ENCODE measurements at regions not wholly inside any gene's neighbourhood (a gene's known extent, or its start where the extent isn't known, plus 50 kb on each side); places are given as distances from the start of the nearest gene placed in this dataset.
"Not testable (repeated sequence)": the region's sequence is repeated elsewhere in the genome, so short reads cannot be mapped to it uniquely, and the experiment has no call there.

- not testable (repeated sequence) for ATAC-seq (replicated peaks in 6 of 8); H3K4me1 ChIP-seq (replicated peaks in 1 of 2); H3K4me3 ChIP-seq; H3K27ac ChIP-seq
- in situ Hi-C loops (cut with MboI; ENCODE audit: low pct_unique_long_range_greater_than_20kb in 2 of 9, low sequenced_read_pairs in 9 of 9, unreplicated experiment in 9 of 9), result loop anchor here in 1 of 9 experiments (25.0 kb wide), 1 partner anchor 313 kb away; the partner anchor contains the start of gene NRP1
- 67 to 100% (median 89%) methylated on average over 1 to 2 of the region's 2 CpGs; no CpG with 5 or more reads in 3 of the 10 experiments for WGBS, 10 experiments
Observed at GRCh38 chr10:33650131-33650530, 315.7 kb upstream of the NRP1 start.

GRCh38 chr10:33643042-33643441, 308.6 kb upstream of the NRP1 start:
- no peaks in the 10 kb centered on the region for H3K4me1 ChIP-seq (replicated peaks in 1 of 2)
- in situ Hi-C loops (cut with MboI; ENCODE audit: low pct_unique_long_range_greater_than_20kb in 2 of 9, low sequenced_read_pairs in 9 of 9, unreplicated experiment in 9 of 9), result no loop called here
- no peak for ATAC-seq (replicated peaks in 6 of 8)
- H3K4me3 ChIP-seq, result no peak overlapping the region
- no peak overlapping the region for H3K27ac ChIP-seq

- Histone ChIP-seq H3K4me1 (replicated peaks in 1 of 2) (no peaks in the 10 kb centered on the region), H3K4me3 (no peak overlapping the region), H3K27ac (no peak overlapping the region)
- no peak for ATAC-seq (replicated peaks in 6 of 8)
- WGBS, 10 experiments, result 0 to 100% (median 78%) methylated on average over 1 to 3 of the region's 3 CpGs; no CpG with 5 or more reads in 3 of the 10 experiments
- in situ Hi-C loops (cut with MboI; ENCODE audit: low pct_unique_long_range_greater_than_20kb in 2 of 9, low sequenced_read_pairs in 9 of 9, unreplicated experiment in 9 of 9), result no loop called here
Observed at GRCh38 chr10:33638891-33639290, 304.4 kb upstream of the NRP1 start.

- in situ Hi-C loops (cut with MboI; ENCODE audit: low pct_unique_long_range_greater_than_20kb in 2 of 9, low sequenced_read_pairs in 9 of 9, unreplicated experiment in 9 of 9), result no loop called here
- WGBS, 10 experiments, result 68 to 87% (median 80%) methylated on average over 2 to 3 of the region's 3 CpGs; no CpG with 5 or more reads in 1 of the 10 experiments
- H3K27ac ChIP-seq, result no peak overlapping the region
Observed at GRCh38 chr10:33638374-33638773, 303.9 kb upstream of the NRP1 start.

GRCh38 chr10:33635967-33636515, 301.6 kb upstream of the NRP1 start:
- in situ Hi-C loops (cut with MboI; ENCODE audit: low pct_unique_long_range_greater_than_20kb in 2 of 9, low sequenced_read_pairs in 9 of 9, unreplicated experiment in 9 of 9), result no loop called here
- no peaks in the 10 kb centered on the region for H3K4me1 ChIP-seq (replicated peaks in 1 of 2)
- no peak overlapping the region for H3K4me3 ChIP-seq
- WGBS, 10 experiments, result 10 to 100% (median 76%) methylated on average over 2 to 6 of the region's 6 CpGs
- ATAC-seq (replicated peaks in 6 of 8), result no peak
- no peak overlapping the region for H3K27ac ChIP-seq

More at GRCh38 chr10:33638374-33638773, 303.9 kb upstream of the NRP1 start:
- Histone ChIP-seq H3K4me1 (replicated peaks in 1 of 2) (no peaks in the 10 kb centered on the region), H3K4me3 (no peak overlapping the region)
- ATAC-seq (replicated peaks in 6 of 8), result no peak

GRCh38 chr10:33632432-33632831, 298.0 kb upstream of the NRP1 start:
- Histone ChIP-seq H3K4me3 (no peak overlapping the region), H3K4me1 (replicated peaks in 1 of 2) (peaks cover 0 to 6% of the 10 kb centered on the region in 2 donors), H3K27ac (no peak overlapping the region)
- in situ Hi-C loops (cut with MboI; ENCODE audit: low pct_unique_long_range_greater_than_20kb in 2 of 9, low sequenced_read_pairs in 9 of 9, unreplicated experiment in 9 of 9), result no loop called here
- no peak for ATAC-seq (replicated peaks in 6 of 8)

- 25 to 100% (median 90%) methylated on average over 1 to 3 of the region's 3 CpGs; no CpG with 5 or more reads in 1 of the 10 experiments for WGBS, 10 experiments
- H3K4me3 ChIP-seq, result no peak overlapping the region
- H3K4me1 ChIP-seq (replicated peaks in 1 of 2), result peaks cover 4 to 11% of the 10 kb centered on the region in 2 donors
- in situ Hi-C loops (cut with MboI; ENCODE audit: low pct_unique_long_range_greater_than_20kb in 2 of 9, low sequenced_read_pairs in 9 of 9, unreplicated experiment in 9 of 9), result no loop called here
- no peak for ATAC-seq (replicated peaks in 6 of 8)
- no peak overlapping the region for H3K27ac ChIP-seq
Observed at GRCh38 chr10:33631991-33632390, 297.5 kb upstream of the NRP1 start.

GRCh38 chr10:33630761-33631160, 296.3 kb upstream of the NRP1 start:
- ATAC-seq (replicated peaks in 6 of 8), result no peak
- peaks cover 7 to 21% of the 10 kb centered on the region in 2 donors for H3K4me1 ChIP-seq (replicated peaks in 1 of 2)
- no peak overlapping the region for H3K27ac ChIP-seq
- WGBS, 10 experiments, result 74 to 100% (median 89%) methylated on average over 1 to 2 of the region's 2 CpGs
- in situ Hi-C loops (cut with MboI; ENCODE audit: low pct_unique_long_range_greater_than_20kb in 2 of 9, low sequenced_read_pairs in 9 of 9, unreplicated experiment in 9 of 9), result no loop called here
- H3K4me3 ChIP-seq, result no peak overlapping the region

- in situ Hi-C loops (cut with MboI; ENCODE audit: low pct_unique_long_range_greater_than_20kb in 2 of 9, low sequenced_read_pairs in 9 of 9, unreplicated experiment in 9 of 9), result no loop called here
- ATAC-seq (replicated peaks in 6 of 8), result no peak
- Histone ChIP-seq H3K4me1 (replicated peaks in 1 of 2) (peaks cover 7 to 21% of the 10 kb centered on the region in 2 donors), H3K4me3 (no peak overlapping the region), H3K27ac (peak overlapping the region in 1 of 2 donors; percentile 62)
- WGBS, 10 experiments, result 19 to 86% (median 80%) methylated on average over 1 to 5 of the region's 5 CpGs
Observed at GRCh38 chr10:33627611-33628010, 293.1 kb upstream of the NRP1 start.

GRCh38 chr10:33626798-33627466, 292.5 kb upstream of the NRP1 start:
- Histone ChIP-seq H3K4me3 (no peak overlapping the region), H3K27ac (peak overlapping the region in 1 of 2 donors; percentile 70), H3K4me1 (replicated peaks in 1 of 2) (peaks cover 7 to 21% of the 10 kb centered on the region in 2 donors)
- 56 to 90% (median 76%) methylated on average over 1 to 3 of the region's 3 CpGs; no CpG with 5 or more reads in 2 of the 10 experiments for WGBS, 10 experiments
- ATAC-seq (replicated peaks in 6 of 8), result peak in 5 of 8 experiments; percentile 46 to 84 (median 55)
- in situ Hi-C loops (cut with MboI; ENCODE audit: low pct_unique_long_range_greater_than_20kb in 2 of 9, low sequenced_read_pairs in 9 of 9, unreplicated experiment in 9 of 9), result no loop called here

- H3K4me1 ChIP-seq (replicated peaks in 1 of 2), result peaks cover 7 to 21% of the 10 kb centered on the region in 2 donors
- H3K27ac ChIP-seq, result no peak overlapping the region
- WGBS, 10 experiments, result 33 to 100% (median 94%) methylated on average over 2 to 3 of the region's 3 CpGs; no CpG with 5 or more reads in 1 of the 10 experiments
- ATAC-seq (replicated peaks in 6 of 8), result no peak
- in situ Hi-C loops (cut with MboI; ENCODE audit: low pct_unique_long_range_greater_than_20kb in 2 of 9, low sequenced_read_pairs in 9 of 9, unreplicated experiment in 9 of 9), result no loop called here
- no peak overlapping the region for H3K4me3 ChIP-seq
Observed at GRCh38 chr10:33623669-33624068, 289.2 kb upstream of the NRP1 start.

- no peak overlapping the region for H3K27ac ChIP-seq
- peaks cover 6 to 8% of the 10 kb centered on the region in 2 donors for H3K4me1 ChIP-seq (replicated peaks in 1 of 2)
- H3K4me3 ChIP-seq, result no peak overlapping the region
- WGBS, 10 experiments, result 11 to 100% (median 90%) methylated on average over 1 to 4 of the region's 4 CpGs
- in situ Hi-C loops (cut with MboI; ENCODE audit: low pct_unique_long_range_greater_than_20kb in 2 of 9, low sequenced_read_pairs in 9 of 9, unreplicated experiment in 9 of 9), result no loop called here
- ATAC-seq (replicated peaks in 6 of 8), result no peak
Observed at GRCh38 chr10:33621101-33621500, 286.6 kb upstream of the NRP1 start.

- Histone ChIP-seq H3K4me3 (no peak overlapping the region), H3K4me1 (replicated peaks in 1 of 2) (peaks cover 5 to 6% of the 10 kb centered on the region in 2 donors), H3K27ac (no peak overlapping the region)
- 80 to 100% (median 100%) methylated on average over 1 of the region's 2 CpGs; no CpG with 5 or more reads in 5 of the 10 experiments for WGBS, 10 experiments
- in situ Hi-C loops (cut with MboI; ENCODE audit: low pct_unique_long_range_greater_than_20kb in 2 of 9, low sequenced_read_pairs in 9 of 9, unreplicated experiment in 9 of 9), result no loop called here
- ATAC-seq (replicated peaks in 6 of 8), result no peak
Observed at GRCh38 chr10:33618196-33618595, 283.7 kb upstream of the NRP1 start.
